Left hindlimb (tissue), 1 donor: ENCODE measurements at regions not wholly inside any gene's neighbourhood (a gene's known extent, or its start where the extent isn't known, plus 50 kb on each side); places are given as distances from the start of the nearest gene placed in this dataset.

ENCODE experiments used
- DNase-seq: peaks from one replicate; pipeline ENCODE4 v3.0.0-alpha.2; 2018

DNA sequence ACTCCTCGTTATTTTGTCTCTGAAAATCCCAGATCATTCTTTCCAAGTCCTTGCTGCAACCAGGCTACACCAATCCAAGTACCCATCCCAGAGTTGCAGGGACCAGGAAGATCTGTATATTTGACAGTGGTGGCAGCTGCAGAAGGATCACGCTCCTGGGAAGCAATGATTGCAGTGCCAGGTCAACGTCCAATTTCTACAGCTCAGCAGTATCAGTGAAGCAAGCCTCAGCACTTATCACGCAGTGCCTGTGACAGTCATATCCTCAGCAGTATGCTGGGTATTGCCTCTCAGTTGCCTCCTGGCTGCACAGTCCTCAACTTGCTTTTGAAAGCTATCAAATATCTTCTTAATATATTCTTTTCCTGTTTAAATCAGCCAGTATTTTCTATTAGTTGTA lies 66.7 kb downstream of the BARHL2 start:
- DNase-seq = no peak

DNA sequence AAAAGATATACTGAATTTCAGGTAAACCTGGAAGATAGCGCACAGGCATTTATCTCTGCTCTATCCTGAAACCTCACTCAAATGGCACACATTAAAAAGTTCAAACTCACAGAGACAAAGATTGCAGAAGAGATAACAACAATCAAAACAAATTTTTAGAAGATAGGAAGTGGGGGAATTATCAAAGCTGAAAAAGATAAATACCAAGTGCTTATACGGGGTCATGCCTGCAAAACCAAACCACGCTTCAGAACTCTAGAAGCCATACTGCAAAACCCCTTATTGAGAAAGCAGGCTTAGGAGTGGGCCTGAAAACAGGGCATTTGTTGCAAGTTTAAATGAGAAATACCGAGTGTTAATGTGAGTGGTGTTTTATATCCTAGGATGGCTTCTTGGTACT lies 76.8 kb downstream of the BARHL2 start:
- DNase-seq = no peak

DNA sequence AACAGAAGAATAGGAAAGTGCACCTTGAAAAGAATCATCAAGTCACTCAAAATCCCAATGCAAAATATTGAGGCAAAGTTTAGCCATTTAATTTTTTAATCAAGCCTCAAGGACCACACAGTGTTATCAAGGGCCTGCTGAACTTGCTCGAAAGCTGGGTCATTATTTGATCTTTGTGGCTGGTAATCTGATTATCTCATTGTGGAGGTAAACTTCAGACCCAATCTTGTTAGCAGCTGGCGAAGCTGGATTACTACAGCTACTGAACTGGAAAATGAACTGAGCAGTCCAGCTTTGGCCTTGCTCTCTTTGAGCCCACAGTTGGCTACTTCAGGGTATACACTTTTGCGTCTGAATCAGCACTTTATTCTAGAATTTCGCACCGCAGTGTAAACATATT lies 94.4 kb downstream of the BARHL2 start:
- no peak for DNase-seq

DNA sequence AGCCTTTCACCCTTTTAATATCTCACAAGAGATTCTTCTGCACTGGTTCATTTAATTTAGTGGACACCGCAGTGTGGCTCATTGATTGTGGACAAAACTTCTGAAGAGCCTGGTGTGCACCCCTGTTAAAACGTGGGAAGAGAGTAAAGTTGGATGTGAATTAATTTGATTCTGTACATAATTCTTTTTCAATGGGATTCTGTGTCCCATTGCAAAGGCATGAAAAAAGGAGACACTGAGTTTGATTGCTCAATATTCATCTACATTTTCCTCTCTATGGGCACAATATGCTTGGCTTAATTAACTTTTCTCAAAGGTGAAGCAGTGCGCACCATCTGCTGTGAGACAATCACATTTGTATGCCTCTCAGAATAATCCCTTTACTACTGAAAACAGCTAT lies 95.1 kb downstream of the BARHL2 start:
- DNase-seq = no peak

DNA sequence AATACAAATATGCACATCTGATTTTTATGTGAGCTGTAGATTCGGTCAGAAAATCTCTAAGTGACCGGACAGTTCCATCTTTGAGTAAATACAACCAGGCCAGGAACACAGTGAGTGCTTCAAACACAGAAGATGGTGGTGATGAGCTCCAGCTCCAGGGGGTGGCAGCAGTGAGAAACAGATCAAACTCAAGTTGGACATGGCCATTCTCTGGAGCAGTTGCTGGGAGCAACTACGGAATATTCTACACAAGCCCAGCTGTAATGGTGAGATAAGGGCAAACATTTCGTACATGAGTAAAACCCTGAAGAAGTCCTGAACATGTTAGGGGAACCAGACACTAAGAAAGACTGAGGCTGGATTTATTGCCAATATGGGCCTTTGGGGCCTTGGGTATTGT lies 100.7 kb downstream of the BARHL2 start:
- no peak for DNase-seq

DNA sequence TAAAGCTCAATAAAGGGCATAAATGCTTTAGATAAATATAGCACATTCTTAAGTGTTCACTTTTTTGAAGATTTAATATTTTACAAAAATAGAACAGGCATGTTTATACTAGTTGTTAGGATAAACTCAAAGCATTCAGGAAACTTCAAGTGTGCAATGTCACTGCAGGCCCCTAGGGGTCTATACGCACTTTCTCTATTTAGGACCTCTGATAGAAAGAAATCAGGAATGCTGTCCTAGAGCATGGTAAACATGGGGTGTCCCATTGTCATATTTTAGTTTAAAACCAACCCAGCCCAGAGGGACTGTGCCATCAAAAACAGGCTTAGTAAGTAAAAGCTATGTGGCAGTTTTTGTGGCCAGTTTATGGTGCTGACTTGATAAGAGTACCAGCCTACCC lies 102.2 kb downstream of the BARHL2 start:
- DNase-seq = no peak

DNA sequence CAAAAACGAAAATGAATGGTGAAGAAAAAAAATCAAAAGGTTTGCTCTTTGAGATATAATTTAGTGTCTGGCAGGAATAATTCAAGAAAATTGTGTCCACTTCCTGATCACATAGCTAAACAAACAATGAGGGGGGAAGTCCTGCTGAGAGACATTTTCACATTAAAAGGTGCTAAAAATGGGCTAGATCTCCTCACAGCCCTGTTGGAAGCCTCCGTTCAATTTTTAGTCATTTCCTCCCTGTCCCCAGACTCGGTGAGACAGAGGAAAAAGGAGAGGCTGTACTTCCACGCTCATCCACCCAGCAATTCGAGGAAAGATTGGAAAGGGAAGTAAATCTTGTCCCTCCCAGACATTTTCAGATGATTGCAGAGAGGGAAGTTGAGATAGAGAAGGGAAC lies 103.7 kb downstream of the BARHL2 start:
- no peak for DNase-seq

DNA sequence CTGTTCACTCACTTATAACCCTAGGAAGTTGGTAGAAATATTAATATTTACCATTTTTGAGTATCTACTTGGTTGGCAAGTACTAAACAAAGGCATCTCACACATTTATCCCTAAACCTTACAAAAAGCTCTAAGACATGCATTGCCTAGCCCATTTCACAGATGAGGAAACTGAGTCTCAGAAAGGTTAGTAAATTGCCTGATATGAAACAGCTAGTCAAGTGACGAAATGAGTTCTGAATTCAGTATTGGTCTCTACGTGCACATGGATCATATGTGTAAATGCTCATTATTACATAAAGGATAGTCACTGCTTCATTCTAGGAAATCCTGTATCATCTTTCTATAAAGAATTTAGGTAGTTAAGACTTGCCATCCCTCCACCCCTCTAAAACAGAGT lies 105.1 kb downstream of the BARHL2 start:
- no peak for DNase-seq

DNA sequence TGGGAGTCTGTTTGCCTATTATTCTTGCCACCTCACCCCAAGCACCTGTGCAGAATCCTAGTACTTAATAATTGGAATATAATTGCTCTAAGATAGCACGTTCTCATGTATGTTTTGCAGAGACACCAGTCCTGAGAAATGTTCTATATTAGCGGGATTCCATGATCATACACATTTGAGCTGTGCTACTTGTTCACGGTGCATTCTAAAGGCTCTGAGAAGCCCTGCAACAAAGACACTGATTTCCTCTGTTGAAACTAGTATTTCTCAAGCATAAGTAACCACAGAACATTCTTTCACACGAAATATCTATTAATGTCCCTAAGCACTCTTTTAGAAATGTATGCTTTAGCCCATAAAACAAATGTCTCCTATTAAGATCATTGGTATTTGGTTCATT lies 109.4 kb downstream of the BARHL2 start:
- DNase-seq = no peak

DNA sequence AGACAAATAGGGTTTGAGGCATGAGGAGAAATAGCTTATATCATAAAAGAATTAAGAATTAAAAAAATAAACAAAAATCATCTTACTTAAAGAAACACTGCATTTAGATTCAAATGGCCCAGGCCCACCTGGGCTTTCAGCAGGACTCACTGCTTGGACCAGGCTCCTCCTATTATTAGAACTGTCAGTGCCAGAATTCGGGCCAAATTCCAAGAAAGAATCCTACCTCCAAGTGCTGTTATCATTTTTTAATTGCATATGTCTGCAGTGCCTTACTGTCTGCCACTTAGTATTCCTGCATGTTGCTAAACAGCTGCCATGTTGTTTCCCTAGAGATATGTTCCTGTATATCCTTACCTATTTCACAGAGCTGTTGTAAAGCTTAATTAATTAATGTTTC lies 112.0 kb downstream of the BARHL2 start:
- DNase-seq = no peak

DNA sequence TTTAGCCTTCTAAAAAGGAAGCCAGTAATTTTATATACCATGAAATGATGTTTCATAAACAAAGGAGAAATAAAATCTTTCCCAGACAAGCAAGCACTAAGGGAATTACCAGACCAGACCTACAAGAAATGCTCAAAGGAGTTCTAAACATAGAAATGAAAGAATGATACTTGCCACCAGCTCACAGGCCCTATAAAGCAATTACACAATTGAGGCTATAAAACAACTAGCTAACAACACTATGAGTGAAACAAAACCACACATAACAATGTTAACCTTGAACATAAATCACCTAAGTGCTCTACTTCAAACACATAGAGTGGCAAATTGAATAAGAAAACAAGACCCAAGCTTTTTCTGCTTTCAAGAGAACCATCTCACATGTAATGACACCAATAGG lies 123.8 kb downstream of the BARHL2 start:
- DNase-seq = no peak

DNA sequence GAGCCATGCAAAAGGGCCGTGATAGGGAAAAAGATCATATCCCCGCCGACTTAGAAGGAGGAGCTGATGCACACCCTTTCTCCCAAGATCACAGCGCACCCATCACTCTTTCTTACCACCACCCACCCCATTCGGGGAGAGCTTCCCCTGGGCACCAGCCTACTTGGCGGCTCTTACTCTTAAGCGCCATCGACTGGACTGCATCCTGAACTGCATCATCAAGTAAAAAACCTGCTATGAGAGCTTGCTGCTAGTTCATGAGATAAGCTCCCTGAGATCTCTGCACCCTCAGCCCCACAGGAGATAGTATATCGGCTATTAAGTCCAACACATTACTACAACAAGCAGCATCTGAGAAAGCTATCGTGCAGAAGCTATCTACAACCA lies 125.1 kb downstream of the BARHL2 start:
- DNase-seq = no peak

DNA sequence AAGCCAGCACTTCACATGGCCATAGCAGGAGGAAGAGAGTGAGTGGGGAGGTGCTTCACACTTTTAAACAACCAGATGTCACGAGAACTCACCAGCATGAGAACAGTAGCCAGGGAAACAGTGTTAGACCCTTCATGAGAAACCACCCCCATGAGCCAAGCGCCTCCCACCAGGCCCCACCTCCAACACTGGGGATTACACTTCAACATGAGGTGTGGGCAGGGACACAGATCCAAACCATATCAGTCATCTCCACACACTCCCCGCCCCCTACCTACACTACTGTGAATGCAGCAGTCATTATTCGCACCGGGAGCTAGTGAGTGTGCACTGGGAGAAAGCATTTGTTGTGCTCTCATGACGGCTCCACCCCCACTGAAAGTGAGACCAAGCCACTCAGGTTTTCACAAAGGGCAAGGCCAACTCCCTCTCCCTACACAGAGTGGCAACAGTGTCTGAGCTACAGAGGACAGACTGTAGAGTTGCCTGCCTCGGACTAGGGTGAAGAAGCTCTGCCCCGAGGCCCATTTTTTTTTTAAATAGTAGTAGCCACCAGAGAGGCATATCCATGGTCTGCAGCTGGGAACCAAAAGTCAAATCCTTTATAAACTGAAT lies 125.6 kb downstream of the BARHL2 start:
- DNase-seq = no peak

DNA sequence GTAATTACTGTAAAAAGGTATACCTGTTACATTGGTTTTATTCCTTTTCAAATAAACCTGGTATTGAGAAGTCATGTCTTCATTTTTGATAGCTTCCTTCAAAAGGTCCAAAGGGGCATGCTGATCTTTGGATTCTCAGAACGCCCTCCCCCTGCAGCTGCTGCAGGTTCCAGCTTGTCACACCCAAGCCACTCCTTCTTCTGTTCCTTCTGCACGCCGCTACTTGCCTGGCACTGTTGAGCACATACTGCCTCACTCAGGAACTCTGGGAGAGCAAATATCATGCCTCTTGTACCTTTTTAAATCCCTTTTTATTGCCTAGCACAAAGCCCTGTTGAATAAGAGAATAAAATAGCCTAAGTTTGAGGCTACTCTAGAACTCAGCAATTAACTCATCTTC lies 136.9 kb downstream of the BARHL2 start:
- no peak for DNase-seq

DNA sequence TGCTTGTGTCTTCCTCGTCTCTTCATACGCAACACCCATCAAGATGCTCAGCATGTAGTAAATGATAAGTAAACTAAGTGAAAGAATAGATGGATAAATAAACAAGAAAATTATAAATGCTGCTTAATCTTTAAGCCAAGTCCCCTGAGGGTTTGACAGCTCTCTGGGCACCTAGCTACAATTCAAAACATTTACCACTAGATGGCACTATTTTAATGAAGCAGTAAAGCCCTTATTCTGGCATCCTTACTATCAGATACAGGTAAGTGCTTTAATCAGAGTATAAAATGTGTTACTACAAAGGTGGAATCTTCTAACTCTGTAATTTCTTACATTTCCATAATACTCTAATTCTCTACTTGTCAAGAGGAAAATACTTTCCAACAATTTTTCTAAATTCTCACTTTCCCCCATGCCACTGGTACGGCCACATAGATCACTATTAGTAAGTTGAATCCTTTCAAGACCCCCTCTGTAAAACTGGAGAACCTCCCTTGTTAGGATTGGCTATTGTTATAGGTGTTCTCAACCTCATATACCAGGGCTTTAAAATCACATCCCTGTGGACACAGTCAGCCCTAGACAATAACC lies 137.8 kb downstream of the BARHL2 start:
- DNase-seq = no peak

DNA sequence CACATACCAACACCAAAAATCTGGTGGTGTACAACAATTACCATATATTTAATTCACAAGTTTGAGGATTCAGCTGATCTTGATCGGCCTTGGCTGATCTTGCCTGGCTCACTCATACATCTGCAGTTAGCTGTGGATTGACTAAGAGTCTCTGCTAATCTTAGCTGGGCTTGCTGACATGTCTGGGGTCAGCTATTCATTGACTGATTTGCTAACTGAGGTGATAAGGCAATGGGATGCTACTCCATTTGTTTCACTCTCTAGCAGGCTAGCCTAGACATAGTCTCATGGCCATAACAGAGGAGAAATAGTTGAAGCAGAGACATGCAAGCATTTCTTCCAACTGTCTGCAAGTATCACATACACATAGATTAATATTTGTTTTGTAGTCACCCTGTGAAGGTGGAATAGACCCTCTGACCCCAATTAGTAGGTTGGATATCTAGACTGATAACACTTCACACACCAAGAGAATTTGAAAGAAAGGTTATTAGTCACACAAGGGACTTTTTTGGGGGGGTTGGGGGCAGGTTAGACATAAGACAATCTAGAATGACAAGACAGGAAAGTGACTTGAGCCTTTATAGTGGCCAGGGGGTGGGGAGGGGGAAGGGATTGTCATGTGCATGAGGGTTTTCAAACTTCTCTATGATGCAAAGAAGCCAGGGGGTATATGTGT lies 142.3 kb downstream of the BARHL2 start:
- no peak for DNase-seq

DNA sequence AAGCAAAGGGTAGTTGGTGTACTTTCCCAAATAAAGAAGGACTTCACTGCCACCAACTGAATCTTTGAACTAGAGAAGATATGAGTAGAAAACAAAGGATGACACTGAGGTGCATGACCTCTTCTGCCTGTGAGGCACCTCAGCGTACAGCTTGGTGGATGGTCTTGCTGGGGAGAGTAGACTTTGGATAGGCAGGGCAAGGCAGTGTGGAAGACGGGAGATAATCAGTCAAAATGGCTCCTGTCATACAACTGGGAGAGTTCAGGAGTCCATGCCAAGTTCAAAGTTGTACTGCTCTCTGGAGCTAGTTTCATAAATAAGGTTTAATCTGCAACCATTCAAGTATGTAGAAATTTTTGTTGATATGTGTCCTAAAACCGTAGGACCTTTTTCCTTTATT lies 143.4 kb downstream of the BARHL2 start:
- no peak for DNase-seq

DNA sequence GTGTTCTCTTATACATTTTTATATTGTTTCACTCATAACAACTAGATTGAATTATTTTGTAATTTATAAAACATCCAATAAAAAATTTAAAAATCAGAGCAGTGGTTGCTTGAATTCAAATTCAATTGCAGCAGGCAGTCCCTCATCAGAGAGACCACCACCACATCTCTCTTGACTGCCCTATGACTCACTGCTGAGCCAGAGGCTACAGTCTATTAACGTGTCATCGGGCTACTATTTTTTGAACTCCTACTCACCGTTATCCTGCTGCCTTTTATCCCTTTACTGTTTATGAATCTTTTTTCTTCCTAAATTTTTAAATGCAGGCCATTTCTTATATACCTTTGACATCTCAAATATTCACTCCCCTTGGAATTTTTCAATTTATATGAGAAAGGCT lies 144.7 kb downstream of the BARHL2 start:
- no peak for DNase-seq

DNA sequence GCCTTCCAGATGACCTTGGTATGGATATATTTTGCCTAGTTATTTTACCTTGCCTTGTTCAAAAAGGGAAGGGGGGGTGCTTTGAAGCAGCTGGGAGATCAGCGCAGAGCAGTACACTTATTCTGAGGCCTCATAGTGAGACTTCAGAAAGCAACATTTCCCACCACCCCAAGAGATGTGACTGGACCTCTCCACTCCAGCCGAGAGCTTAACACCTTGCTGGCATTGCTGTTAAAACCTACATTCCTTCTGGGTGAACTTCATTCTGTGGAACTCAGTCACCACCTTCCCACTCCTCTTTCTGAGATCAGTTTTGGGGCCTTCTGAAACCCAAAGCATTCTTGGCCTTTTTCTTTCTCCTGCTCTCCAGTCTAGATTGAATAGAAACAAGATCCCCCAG lies 148.7 kb downstream of the BARHL2 start:
- DNase-seq = no peak

DNA sequence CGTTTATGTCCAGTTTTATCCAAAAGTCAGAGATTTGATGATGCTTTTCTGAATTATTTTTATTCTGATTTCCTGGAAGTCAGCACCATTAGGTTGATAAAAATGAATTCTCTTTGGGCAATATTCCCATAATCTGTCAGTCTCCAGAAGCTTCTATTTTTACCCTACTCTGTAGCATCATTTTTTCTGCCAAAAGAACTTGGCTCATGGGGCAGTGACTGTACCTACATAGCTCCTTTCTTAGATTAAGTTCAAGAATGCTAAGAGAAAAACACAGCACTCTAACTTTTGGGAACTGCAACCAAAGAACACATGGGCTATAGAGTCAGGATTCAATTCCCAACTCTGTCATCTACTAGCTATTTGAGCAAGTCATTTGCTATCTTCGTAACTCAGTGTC lies 152.9 kb downstream of the BARHL2 start:
- no peak for DNase-seq

DNA sequence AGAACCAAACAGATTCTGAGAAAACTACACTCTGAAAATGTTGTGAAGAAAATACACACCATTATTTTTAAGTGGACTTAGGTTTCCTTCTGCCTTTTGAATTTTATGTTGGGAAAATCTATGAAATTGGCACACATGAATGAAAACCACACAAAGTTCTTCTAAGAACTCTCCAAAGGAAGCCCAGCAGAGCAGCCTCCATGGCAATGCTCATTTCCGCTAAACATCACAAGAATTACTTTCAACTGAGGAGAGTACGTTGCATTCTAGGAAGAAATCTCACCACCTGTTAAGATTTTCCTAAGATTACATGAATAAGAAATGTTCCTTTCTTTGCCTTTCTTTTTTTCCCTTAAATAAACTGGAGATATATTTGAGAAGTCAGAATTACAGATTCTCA lies 154.2 kb downstream of the BARHL2 start:
- no peak for DNase-seq

DNA sequence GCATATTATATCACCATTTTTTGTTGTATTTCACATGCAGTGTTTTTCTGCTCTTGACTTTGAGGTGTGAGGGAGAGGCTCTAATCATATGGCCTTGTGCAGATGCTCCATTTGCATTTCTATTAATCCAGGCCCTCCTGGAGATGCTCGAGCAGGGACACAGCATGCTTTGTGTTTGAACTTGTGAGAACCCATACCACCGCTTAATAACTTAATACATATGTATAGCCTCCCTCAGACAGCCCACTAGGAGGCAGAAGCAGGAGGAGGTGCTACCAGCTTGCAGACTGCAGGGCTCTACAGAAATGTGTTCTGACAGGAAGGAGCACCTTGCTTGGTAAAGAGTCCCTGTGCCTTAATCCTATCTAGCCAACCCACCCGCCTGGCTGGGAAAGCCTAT lies 155.2 kb downstream of the BARHL2 start:
- no peak for DNase-seq

DNA sequence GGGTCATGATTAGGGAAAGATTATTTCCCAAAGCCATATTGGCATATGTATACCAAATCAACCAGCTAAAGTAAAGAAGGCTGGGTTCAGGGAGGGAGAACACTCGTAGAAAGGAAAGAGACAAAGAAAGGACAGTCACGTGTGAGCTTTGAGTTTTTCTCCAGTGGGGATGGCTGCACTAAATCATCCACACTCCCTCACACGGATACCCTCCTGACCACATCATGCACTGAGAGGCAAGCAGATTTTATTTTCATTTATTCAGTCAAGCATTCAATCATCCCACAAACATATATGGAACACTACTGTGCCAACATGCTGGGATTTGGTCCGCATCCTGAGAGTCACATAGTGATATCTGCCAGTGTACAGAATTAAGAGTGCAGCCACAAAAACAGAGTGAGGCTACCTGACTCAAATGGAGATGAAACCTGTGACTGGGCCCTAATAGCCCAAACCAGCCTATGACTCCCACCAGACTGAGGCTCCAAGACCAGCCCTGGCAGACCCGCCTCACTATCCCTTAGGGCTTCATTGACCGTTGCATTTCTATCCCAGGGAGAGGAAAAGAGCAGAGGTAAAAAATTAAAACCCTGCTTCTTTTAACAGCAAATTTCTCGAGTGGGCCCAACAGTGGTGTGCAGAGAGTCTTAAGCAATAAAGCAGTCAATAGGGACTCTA lies 155.9 kb downstream of the BARHL2 start:
- DNase-seq = no peak

DNA sequence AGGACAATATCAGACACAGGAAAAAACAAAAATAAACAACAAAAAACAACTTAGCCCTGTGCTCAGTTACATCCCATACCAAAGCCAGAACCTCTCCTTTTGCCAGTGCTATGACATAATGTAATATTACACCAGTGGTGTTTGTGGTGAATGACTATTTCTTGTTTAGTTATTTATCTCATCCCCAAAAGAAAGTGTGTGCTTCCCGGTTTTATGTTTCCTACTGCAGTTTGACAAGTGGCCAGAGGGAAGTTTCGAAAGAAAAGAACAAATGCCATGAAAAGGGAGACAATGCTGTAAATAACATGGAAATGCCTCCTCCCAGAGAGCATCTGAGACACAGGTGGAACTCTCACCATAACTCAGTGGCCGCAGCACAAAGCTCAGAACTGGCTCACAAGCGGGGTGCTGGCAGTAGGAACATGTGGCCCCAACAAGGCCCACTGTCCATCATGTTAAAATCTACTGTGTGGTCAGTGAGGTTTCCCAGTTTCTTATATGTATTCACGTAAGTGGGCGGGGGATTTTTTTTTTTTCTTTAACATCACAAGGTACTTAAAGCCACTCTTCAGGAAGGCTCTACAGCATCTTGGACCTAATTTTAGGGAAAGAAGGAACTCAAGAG lies 158.2 kb downstream of the BARHL2 start:
- no peak for DNase-seq
